GM21576 (cell line): ENCODE measurements at regions not wholly inside any gene's neighbourhood (a gene's known extent, or its start where the extent isn't known, plus 50 kb on each side); places are given as distances from the start of the nearest gene placed in this dataset.
"Not testable (repeated sequence)": the region's sequence is repeated elsewhere in the genome, so short reads cannot be mapped to it uniquely, and the experiment has no call there.

Experiments
- ATAC-seq: cut with Tn5 transposase; IDR thresholded peaks from one replicate; pipeline ENCODE4 v1.9.1; 2021; ENCODE audit warnings: mild to moderate bottlenecking, moderate library complexity; ENCODE audit not compliant: unreplicated experiment

GRCh38 chr15:81729340-81729739 lies 316.5 kb downstream of the MEX3B start:
- ATAC-seq, result no peak

- ATAC-seq, result no peak
Observed at GRCh38 chr15:81728726-81729125, 317.1 kb downstream of the MEX3B start.

- ATAC-seq, result no peak
Observed at GRCh38 chr15:81725590-81725989, 320.2 kb downstream of the MEX3B start.

GRCh38 chr15:81724536-81724935 lies 321.3 kb downstream of the MEX3B start:
- ATAC-seq, result no peak

- no peak for ATAC-seq
Observed at GRCh38 chr15:81723701-81724100, 322.1 kb downstream of the MEX3B start.

GRCh38 chr15:81723113-81723651 lies 322.6 kb downstream of the MEX3B start:
- ATAC-seq, result no peak

- ATAC-seq, result not testable (repeated sequence)
Observed at GRCh38 chr15:81716468-81716867, 329.4 kb downstream of the MEX3B start.

GRCh38 chr15:81710328-81710727 lies 335.5 kb downstream of the MEX3B start:
- no peak for ATAC-seq

GRCh38 chr15:81706816-81707346 lies 332.9 kb upstream of the TMC3 start:
- not testable (repeated sequence) for ATAC-seq

GRCh38 chr15:81705727-81706126 lies 331.7 kb upstream of the TMC3 start:
- not testable (repeated sequence) for ATAC-seq

GRCh38 chr15:81686021-81686420 lies 312.0 kb upstream of the TMC3 start:
- ATAC-seq, result no peak

- ATAC-seq, result no peak
Observed at GRCh38 chr15:81685237-81685636, 311.2 kb upstream of the TMC3 start.

GRCh38 chr15:81680829-81681228 lies 306.8 kb upstream of the TMC3 start:
- no peak for ATAC-seq

- no peak for ATAC-seq
Observed at GRCh38 chr15:81666839-81667238, 292.8 kb upstream of the TMC3 start.

GRCh38 chr15:81660976-81661375 lies 287.0 kb upstream of the TMC3 start:
- ATAC-seq, result no peak

GRCh38 chr15:81653259-81653658 lies 279.2 kb upstream of the TMC3 start:
- no peak for ATAC-seq

GRCh38 chr15:81645470-81645869 lies 271.5 kb upstream of the TMC3 start:
- no peak for ATAC-seq

- no peak for ATAC-seq
Observed at GRCh38 chr15:81643771-81644170, 269.8 kb upstream of the TMC3 start.

- no peak for ATAC-seq
Observed at GRCh38 chr15:81642451-81642990, 268.5 kb upstream of the TMC3 start.

GRCh38 chr15:81636064-81636463 lies 262.1 kb upstream of the TMC3 start:
- ATAC-seq, result not testable (repeated sequence)

GRCh38 chr15:81633889-81634288 lies 259.9 kb upstream of the TMC3 start:
- no peak for ATAC-seq

- no peak for ATAC-seq
Observed at GRCh38 chr15:81625896-81626295, 251.9 kb upstream of the TMC3 start.

GRCh38 chr15:81619002-81619401 lies 245.0 kb upstream of the TMC3 start:
- ATAC-seq, result no peak
